Cardiac muscle cell (in vitro differentiated cells and primary cell): ENCODE measurements at regions not wholly inside any gene's neighbourhood (a gene's known extent, or its start where the extent isn't known, plus 50 kb on each side); places are given as distances from the start of the nearest gene placed in this dataset.

Source experiments
- DNase-seq, 2 donors: peaks; one replicate each; pipeline versions ENCODE4 v3.0.0 to v3.0.0-alpha.2; 2010 to 2017; ENCODE audit warnings: low read depth in 1 of 2, low spot score in 1 of 2
- H3K27ac ChIP-seq: fragments of 200-600 bp; sonication (generic); 2 replicates; pipeline ENCODE4 v1.5.1; 2016
- H3K27me3 ChIP-seq: fragments of 200-600 bp; sonication (generic); 2 replicates; pipeline ENCODE4 v1.6.0; 2016; ENCODE audit warnings: control low read depth
- H3K36me3 ChIP-seq: fragments of 200-600 bp; sonication (generic); 2 replicates; pipeline ENCODE4 v1.5.1; 2016; ENCODE audit warnings: control low read depth
- H3K4me1 ChIP-seq: fragments of 200-600 bp; sonication (generic); 2 replicates; pipeline ENCODE4 v1.8.1; 2017; ENCODE audit warnings: low read depth, mild to moderate bottlenecking, mixed run types
- H3K4me3 ChIP-seq: fragments of 200-600 bp; sonication (generic); 2 replicates; pipeline ENCODE4 v1.5.1; 2016; ENCODE audit warnings: mild to moderate bottlenecking
- H3K9me3 ChIP-seq: fragments of 200-600 bp; sonication (generic); 2 replicates; pipeline ENCODE4 v1.5.1; 2017; ENCODE audit warnings: low read depth, mild to moderate bottlenecking, control low read depth
- CTCF ChIP-seq: IDR thresholded peaks from 2 replicates; pipeline ENCODE4 v1.5.1; 2012; ENCODE audit warnings: low read depth, mild to moderate bottlenecking, low read length

GRCh38 chr13:33508060-33508459, 222.5 kb upstream of the STARD13 start:
- H3K4me3 ChIP-seq, result no peak overlapping the region

GRCh38 chr13:33509642-33510229, 224.2 kb upstream of the STARD13 start:
- no peaks in the 10 kb centered on the region for H3K36me3 ChIP-seq
- no peaks in the 10 kb centered on the region for H3K27me3 ChIP-seq
- no peak for TF ChIP-seq CTCF
- no peaks in the 10 kb centered on the region for H3K9me3 ChIP-seq
- DNase-seq, result peak in 1 of 2 donors; percentile 58
- H3K27ac ChIP-seq, result no peak overlapping the region
- H3K4me3 ChIP-seq, result no peak overlapping the region
- H3K4me1 ChIP-seq, result no peaks in the 10 kb centered on the region

More at GRCh38 chr13:33508060-33508459, 222.5 kb upstream of the STARD13 start:
- no peak for DNase-seq
- H3K4me1 ChIP-seq, result no peaks in the 10 kb centered on the region
- no peaks in the 10 kb centered on the region for H3K9me3 ChIP-seq
- no peak for TF ChIP-seq CTCF
- H3K27me3 ChIP-seq, result no peaks in the 10 kb centered on the region
- no peak overlapping the region for H3K27ac ChIP-seq
- H3K36me3 ChIP-seq, result no peaks in the 10 kb centered on the region

- H3K27me3 ChIP-seq, result no peaks in the 10 kb centered on the region
- no peaks in the 10 kb centered on the region for H3K36me3 ChIP-seq
- H3K27ac ChIP-seq, result no peak overlapping the region
- no peaks in the 10 kb centered on the region for H3K9me3 ChIP-seq
- DNase-seq, result no peak
- no peak for TF ChIP-seq CTCF
- H3K4me3 ChIP-seq, result no peak overlapping the region
- no peaks in the 10 kb centered on the region for H3K4me1 ChIP-seq
Measured at GRCh38 chr13:33510350-33510970, 224.9 kb upstream of the STARD13 start.

- Histone ChIP-seq H3K4me3 (no peak overlapping the region), H3K27me3 (no peaks in the 10 kb centered on the region), H3K27ac (no peak overlapping the region), H3K9me3 (no peaks in the 10 kb centered on the region), H3K4me1 (no peaks in the 10 kb centered on the region), H3K36me3 (no peaks in the 10 kb centered on the region)
- no peak for TF ChIP-seq CTCF
- DNase-seq, result no peak
Measured at GRCh38 chr13:33512880-33513554, 227.5 kb upstream of the STARD13 start.

- no peak for TF ChIP-seq CTCF
- DNase-seq, result no peak
- no peak overlapping the region for H3K4me3 ChIP-seq
Measured at GRCh38 chr13:33514362-33514761, 228.8 kb upstream of the STARD13 start.

More at GRCh38 chr13:33514362-33514761, 228.8 kb upstream of the STARD13 start:
- Histone ChIP-seq H3K27ac (no peak overlapping the region), H3K4me1 (no peaks in the 10 kb centered on the region), H3K9me3 (no peaks in the 10 kb centered on the region), H3K36me3 (no peaks in the 10 kb centered on the region), H3K27me3 (no peaks in the 10 kb centered on the region)
